ENCODE measurements at regions not wholly inside any gene's neighbourhood (a gene's known extent, or its start where the extent isn't known, plus 50 kb on each side); places are given as distances from the start of the nearest gene placed in this dataset.

- no peak for TF ChIP-seq GATA2 (IDR thresholded peaks at IDR 0.05; ENCODE audit: low read depth, low read length)
- TF ChIP-seq GATA3 (IDR thresholded peaks at IDR 0.05; ENCODE audit: low read depth, low read length) = no peak
These were observed 213.1 kb upstream of the ZBED5 start for GRCh38 chr11:11070976-11071375.

DNA sequence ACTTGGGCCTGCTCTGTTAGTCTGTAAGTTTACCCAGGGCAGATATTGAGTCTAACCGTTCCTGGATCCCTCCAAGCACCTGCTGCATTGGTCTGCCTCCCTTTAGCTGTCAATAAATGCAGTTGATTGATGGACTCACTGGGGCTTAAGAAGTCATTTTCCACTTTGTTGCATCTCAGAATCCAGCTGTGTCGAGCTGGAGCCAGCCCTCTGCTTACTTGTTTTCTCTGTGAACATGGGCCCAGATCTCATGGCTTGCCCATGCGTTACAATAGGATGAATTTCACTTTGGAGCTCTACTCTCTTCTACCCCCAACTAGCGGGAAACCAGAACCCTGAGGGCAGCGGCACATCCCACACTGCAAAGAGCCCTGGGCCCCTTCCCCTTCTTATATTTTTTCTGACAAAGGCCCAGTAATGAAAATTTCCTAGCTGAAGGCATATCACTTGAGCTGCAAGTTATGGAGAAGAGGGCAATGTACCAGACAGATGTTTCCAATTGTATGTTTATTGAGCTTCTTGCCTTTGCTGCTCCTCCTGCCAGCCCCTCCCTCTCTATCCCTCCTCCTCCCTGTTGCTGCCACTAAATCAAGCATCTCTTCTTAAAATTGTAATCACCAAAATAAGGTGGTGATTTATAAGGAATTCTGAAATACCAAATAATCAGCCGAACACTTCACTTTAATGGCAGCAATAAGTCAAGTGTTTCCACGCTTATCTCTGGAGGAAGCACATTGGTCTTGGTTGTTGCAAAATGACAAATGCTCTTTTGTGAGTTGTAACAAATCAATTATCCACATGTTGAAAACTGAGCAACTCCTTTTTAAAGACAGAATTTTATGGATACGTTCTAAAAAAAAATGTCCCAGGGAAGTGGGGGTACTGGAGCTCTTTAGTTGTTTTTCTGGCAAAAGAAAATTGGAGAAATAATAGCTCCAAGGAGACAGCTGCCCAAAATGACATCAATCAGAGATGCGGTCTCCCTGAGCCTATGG, 212.3 kb upstream of the ZBED5 start:
- no peak for TF ChIP-seq GATA3 (IDR thresholded peaks at IDR 0.05; ENCODE audit: low read depth, low read length)
- TF ChIP-seq GATA2 (IDR thresholded peaks at IDR 0.05; ENCODE audit: low read depth, low read length) = no peak

DNA sequence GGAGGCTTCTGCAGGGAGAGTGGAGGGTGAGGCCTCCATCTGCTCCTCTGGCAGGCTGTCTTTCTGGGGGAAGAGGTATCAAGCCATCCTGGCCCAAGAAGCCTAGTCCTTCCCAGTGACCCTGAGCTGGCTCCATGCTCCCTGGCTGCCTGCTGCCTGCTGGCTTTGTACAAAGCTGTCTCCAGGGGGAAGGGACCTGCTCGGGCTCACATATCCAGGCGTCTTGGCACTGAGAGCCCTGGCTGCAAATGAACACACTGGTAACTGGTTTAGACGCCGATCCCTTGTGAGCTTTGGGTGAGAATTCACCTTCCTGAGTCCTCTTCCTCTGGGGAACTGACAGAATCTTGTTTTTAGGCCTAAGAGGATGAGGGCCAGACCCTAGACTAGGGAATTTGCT, 210.3 kb upstream of the ZBED5 start:
- no peak for TF ChIP-seq GATA2 (IDR thresholded peaks at IDR 0.05; ENCODE audit: low read depth, low read length)
- no peak for TF ChIP-seq GATA3 (IDR thresholded peaks at IDR 0.05; ENCODE audit: low read depth, low read length)

GRCh38 chr11:11065396-11065795, 207.5 kb upstream of the ZBED5 start:
- no peak for TF ChIP-seq GATA3 (IDR thresholded peaks at IDR 0.05; ENCODE audit: low read depth, low read length)
- TF ChIP-seq GATA2 (IDR thresholded peaks at IDR 0.05; ENCODE audit: low read depth, low read length) = no peak

GRCh38 chr11:11057472-11057854, 199.6 kb upstream of the ZBED5 start:
- TF ChIP-seq GATA2 (IDR thresholded peaks at IDR 0.05; ENCODE audit: low read depth, low read length) = no peak
- no peak for TF ChIP-seq GATA3 (IDR thresholded peaks at IDR 0.05; ENCODE audit: low read depth, low read length)

- TF ChIP-seq GATA2 (IDR thresholded peaks at IDR 0.05; ENCODE audit: low read depth, low read length) = no peak
- no peak for TF ChIP-seq GATA3 (IDR thresholded peaks at IDR 0.05; ENCODE audit: low read depth, low read length)
These were observed 199.1 kb upstream of the ZBED5 start for GRCh38 chr11:11056749-11057471.

DNA sequence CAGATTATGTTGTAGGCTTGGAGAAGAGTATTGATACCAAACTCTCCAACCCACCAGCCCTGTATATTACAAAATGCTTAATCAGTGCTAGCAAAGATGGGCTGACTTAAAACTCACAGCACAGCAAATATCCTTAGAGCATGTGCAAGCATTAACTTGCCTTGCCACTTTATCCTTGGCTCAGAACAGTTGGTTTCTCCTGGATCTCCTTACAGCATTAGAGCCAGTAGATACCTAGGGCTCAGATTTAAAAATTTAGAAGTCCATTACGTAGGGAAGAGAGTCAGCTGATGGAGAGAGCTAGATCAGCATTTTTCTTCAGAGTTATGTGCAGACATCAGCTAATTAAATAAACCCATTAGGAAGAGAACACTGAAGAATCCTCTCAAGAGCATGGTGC, 198.5 kb upstream of the ZBED5 start:
- TF ChIP-seq GATA3 (IDR thresholded peaks at IDR 0.05; ENCODE audit: low read depth, low read length) (no peak), GATA2 (IDR thresholded peaks at IDR 0.05; ENCODE audit: low read depth, low read length) (no peak)

GRCh38 chr11:11047851-11048610, 190.2 kb upstream of the ZBED5 start:
- TF ChIP-seq GATA2 (IDR thresholded peaks at IDR 0.05; ENCODE audit: low read depth, low read length) (no peak), GATA3 (IDR thresholded peaks at IDR 0.05; ENCODE audit: low read depth, low read length) (no peak)

DNA sequence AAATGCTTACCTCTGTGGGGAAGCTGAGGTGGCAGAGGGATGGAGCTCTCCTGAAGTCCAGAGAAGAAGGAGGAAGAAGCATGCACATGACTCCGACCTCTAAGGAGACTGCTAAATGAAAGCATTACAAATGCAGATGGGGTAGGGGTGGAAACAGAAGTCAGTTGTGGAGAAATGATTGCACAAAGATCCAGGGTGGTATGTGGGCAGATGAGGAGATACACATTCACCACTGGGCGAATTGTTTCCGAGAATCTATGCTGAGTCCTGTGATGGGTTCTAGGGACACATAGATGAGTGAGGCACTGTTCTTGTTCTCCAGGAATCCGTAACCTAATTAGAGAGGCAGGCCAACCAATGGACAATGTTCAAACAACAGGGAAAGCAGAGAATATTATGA, 188.9 kb upstream of the ZBED5 start:
- TF ChIP-seq GATA2 (IDR thresholded peaks at IDR 0.05; ENCODE audit: low read depth, low read length) = no peak
- no peak for TF ChIP-seq GATA3 (IDR thresholded peaks at IDR 0.05; ENCODE audit: low read depth, low read length)

- TF ChIP-seq GATA3 (IDR thresholded peaks at IDR 0.05; ENCODE audit: low read depth, low read length) (no peak), GATA2 (IDR thresholded peaks at IDR 0.05; ENCODE audit: low read depth, low read length) (no peak)
These were observed 187.5 kb upstream of the ZBED5 start for GRCh38 chr11:11045156-11045930.

DNA sequence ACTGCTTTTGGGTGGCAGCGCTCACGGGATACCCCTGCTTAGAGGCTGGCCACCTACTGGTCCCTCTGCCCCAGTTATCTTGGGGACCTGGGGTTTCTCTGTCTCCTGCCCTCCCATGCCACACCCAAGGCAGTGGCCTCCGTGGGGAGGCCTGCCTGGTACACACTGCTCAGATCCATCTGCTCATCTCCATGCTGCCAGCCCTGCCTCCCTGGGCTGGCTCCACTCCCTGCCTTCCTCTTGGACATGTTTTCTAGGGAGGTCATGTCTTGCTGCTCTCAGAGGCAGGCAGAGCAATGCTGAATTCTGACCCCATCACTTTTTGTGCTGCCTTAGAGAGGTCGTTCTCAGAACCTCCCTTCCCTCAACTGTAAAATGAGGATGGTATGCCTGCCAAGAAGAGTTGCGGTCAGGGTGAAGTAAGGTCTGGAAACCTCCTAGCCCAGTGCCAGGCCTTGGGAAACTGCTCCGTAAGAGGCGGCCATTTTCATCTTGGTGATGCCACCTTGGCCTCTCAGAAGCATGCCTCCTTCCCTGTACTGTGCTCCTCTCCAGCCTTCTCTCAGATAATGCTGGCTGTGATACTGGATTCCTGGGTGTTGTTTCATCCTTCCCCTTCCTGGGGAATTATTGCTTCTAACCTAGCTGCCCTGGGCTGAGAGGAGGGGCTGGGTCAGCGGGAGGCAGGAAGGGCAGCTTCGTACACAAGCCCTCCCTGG, 186.4 kb upstream of the ZBED5 start:
- no peak for TF ChIP-seq GATA3 (IDR thresholded peaks at IDR 0.05; ENCODE audit: low read depth, low read length)
- TF ChIP-seq GATA2 (IDR thresholded peaks at IDR 0.05; ENCODE audit: low read depth, low read length) = no peak

DNA sequence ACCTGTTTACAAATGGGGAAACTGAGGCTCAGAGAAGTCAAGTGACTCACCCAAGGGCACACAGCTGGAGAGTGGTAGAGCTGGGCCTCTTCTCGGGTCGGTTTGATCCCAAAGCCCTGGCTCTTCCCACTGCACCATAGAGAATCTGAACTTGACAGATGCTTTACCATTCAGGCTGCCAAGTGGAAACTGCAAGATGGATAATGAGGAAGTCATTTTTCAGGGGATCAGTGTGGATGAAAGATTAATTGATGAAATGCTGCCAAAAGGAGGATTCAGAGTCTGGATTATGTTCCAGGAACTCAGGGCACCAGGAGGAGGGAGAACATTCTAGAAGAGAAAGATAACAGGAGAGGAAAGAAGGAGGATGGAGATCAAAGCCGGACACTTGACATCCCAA, 185.9 kb upstream of the ZBED5 start:
- TF ChIP-seq GATA2 (IDR thresholded peaks at IDR 0.05; ENCODE audit: low read depth, low read length) (no peak), GATA3 (IDR thresholded peaks at IDR 0.05; ENCODE audit: low read depth, low read length) (no peak)

Measured in SH-SY5Y (cell line).